ENCODE measurements at regions not wholly inside any gene's neighbourhood (a gene's known extent, or its start where the extent isn't known, plus 50 kb on each side); places are given as distances from the start of the nearest gene placed in this dataset.
"Not testable (repeated sequence)": the region's sequence is repeated elsewhere in the genome, so short reads cannot be mapped to it uniquely, and the experiment has no call there.

DNA sequence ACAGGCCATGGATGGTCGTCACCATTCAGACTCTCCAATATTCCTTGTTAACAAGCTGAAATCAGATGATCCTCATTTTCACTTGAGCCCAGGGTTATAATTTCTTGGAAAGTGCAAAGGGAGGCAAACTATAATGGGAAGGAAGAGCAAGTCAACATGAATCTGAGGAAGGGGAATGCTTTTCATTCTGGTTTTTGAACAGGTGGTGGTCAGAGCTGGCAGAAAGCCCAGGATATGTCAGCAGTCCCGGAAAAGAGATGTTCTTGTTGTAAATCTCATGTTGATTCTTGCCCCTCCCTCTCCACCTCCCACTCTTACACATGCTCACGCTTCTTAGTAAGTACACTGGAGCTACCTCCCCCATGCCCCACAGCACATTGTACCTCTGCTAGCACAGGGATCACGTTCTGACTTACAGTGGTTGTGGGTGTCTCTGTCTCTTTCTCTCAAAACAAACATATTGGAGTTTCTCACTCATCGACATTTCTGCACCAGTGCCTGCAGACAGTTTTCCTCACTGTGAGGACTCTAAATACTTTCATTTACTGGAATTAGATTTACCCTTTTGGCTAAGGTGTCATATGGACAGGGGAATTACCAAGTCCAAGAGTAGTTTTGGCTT is 77.6 kb downstream of the XCL2 start:
- ChIA-PET POLR2A (no interaction called here), CTCF (interaction anchor here (1.0 to 1.1 kb wide), 2 partner anchors 54 to 123 kb away, joined by 3 to 4 read pairs; no protein-coding TSS in a partner anchor)

DNA sequence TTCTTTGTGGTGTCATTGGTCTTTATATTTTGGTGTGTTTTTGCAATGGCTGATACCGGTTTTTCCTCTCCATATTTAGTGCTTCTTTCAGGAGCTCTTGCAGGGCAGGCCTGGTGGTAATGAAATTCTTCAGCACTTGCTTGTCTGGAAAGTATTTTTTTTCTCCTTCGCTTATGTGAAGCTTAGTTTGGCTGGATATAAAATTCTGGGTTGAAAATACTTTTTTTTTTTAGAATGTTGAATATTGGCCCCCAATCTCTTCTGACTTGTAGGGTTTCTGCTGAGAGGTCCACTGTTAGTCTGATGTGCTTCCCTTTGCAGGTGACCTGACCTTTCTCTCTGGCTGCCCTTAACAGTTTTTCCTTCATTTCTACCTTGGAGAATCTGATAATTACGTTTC is 82.7 kb downstream of the XCL2 start:
- POLR2A ChIA-PET, CTCF ChIA-PET: not testable (repeated sequence)

DNA sequence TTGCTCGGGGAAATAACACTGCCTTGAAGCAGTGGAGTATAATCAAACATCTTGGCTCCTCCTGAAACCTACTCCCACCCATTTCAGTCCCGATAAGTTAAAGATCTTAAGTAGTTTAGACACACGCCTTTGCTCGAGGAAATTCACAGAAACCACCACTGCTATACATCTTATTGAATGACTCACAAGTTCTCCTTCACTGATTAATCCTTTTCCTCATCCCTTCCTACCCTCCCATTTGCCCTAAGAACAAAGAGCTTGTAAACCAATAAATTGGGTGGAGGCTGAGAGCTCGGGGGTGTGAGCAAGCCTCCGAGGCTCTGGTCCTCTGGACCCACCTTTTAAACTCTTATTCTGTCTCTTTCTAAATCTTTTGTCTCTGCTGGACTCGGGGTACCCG is 86.5 kb downstream of the XCL2 start:
- CTCF ChIA-PET: interaction anchor here (1.2 kb wide), 1 partner anchor 18 kb away, joined by 4 read pairs; no protein-coding TSS in a partner anchor
- POLR2A ChIA-PET: not testable (repeated sequence)

DNA sequence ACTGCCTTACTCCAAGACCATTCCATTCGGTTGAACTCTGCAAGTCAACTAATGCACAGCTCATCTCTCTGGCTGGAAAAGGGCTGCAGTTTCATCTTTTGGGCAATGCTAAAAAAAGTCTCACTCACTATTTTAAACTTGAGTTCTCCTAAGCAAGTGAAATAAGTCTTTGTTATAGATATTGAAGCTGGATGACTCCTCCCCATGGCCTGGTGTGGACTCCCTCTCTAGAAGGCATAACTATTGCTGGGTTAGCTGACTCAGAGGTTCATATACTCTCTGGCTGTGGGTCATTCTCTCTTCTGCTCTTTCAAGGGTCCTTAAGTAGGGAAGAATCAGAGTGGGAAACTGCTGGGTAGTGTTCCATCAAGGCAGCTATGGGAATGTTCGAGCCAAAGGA is 88.0 kb downstream of the XCL2 start:
- ChIA-PET POLR2A (no interaction called here), CTCF (no interaction called here)

DNA sequence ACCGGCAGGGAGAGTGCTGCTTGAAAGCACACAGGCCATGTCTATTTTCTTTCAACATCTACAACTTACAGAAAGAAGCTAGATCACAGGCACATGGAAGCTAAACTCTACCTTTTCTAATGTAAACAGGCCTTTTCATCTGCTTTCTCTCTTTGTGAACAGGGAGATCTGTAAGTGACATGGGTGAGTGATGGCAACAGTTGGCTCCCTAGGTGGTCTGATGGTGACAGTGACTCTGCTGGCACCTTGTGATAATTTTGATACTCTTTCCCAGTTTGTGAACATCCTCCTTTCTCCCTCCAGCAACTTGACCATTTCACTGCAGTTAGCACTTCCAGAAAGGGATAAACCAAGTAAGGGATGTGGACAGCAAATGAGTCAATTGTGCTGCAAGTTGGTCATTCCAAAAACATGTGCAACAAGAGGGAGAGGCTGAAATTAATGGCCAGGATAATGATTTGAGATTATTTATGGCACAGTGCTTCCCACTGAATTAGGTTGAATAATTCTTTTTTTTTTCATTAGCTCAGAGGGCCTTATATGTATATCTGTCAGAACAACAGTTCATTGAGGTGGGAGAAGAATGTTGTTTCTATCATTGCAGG is 89.5 kb downstream of the XCL2 start:
- CTCF ChIA-PET: no interaction called here
- POLR2A ChIA-PET: no interaction called here

DNA sequence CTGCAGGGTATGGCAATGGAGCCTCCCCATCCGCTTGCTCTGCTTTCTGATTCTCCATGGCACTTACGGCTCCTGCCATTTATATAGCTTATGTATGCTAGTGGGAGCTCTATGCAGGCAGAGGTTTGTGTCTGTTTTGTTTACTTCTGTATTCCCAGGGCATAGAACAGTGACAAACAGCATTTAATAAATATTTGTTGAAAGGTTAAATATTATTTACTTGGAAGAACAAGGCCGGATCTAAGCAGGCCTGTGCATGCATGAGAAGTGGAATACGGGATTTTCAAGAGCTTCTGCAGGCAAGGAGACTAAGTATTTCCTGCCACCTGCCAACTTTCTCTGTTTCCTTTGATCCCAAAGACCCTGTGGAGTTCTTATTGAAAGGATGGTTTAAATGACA is 90.7 kb downstream of the XCL2 start:
- CTCF ChIA-PET: interaction anchor here (1.3 to 1.6 kb wide), 3 partner anchors 10 to 151 kb away, joined by 3 read pairs; no protein-coding TSS in a partner anchor
- POLR2A ChIA-PET: no interaction called here

DNA sequence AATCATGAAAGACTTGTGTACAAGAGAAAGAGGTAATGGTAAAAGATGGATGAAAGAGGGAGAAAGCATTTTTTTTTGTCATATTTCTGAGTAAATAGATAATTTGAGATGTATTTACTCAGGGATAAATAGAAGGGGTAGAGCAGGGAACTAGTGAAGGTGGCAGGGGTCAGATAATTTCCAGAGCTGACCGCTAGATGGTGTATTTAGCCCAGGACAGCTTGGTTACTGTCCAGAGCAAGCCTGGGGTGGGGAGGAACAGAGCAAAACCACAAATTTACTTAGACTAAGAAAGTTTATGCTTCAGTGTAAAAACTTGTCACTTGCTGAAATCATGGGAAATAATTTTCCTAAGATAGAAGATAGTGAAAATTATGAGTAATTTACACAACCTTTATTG is 91.5 kb downstream of the XCL2 start:
- ChIA-PET POLR2A (no interaction called here), CTCF (interaction anchor here (1.3 to 1.6 kb wide), 3 partner anchors 9 to 151 kb away, joined by 3 read pairs; no protein-coding TSS in a partner anchor)

DNA sequence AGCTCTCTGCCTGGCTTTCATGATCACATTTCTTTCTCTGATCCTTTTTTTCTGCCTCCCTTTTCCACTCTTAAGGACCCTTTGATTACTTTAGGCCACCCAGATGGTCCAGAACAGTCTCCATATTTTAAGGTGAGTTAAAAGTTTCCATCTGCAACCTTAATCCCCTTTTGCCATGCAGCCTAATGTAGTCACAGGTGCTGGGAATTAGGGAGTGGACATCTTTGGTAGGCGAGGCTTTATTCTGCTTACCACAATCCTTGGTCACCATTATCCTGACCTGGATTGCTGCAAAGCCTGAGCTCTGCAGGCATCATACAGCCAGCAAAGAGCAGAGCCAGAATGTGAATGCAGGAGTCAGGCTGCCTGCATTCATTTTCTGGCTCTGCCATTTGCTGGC is 95.9 kb downstream of the XCL2 start:
- ChIA-PET POLR2A (no interaction called here), CTCF (no interaction called here)

DNA sequence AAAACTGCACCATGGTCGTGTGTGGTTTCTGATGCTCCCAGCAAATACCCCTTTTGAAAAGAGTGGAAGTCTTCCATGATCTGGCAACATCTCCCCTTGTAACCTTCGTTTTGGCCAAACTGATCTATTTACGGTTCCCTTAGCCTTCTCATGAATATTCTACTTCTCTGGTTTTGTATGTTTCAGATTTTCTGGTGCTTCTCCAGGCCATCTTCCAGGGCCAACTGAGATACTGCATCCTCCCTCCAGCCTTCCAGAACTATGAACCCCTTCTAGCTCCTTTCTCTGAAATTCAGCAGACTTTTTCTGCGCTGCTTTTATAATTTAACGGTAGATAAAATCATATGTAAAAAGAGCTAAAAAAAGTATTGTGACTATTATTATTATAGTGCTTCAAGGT is 97.7 kb downstream of the XCL2 start:
- ChIA-PET POLR2A (no interaction called here), CTCF (interaction anchor here (0.6 to 0.7 kb wide), 2 partner anchors 19 to 58 kb away, joined by 3 read pairs; no protein-coding TSS in a partner anchor)

DNA sequence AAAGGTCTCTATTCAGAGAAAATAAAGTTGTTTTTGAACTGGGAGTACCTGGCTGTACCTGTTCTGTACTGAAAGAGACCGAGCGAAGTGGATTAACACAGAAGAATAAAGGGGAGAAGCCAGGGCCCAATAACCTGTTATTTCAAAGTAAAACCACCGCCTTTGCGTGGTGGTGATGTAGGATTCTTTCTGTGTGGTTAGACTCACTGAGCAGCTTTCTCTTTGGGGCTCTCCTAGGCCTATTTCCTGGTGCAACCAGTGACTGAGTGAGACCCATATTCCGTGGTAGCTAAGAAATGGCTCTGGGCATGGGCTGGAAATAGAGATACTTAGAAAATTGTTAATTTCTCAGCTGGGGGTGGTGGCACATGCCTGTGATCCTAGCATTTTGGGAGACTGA is 99.9 kb downstream of the XCL2 start:
- CTCF ChIA-PET: interaction anchor here (0.8 to 1.6 kb wide), 3 partner anchors 9 to 103 kb away, joined by 3 to 4 read pairs (median 3); no protein-coding TSS in a partner anchor
- POLR2A ChIA-PET: no interaction called here

DNA sequence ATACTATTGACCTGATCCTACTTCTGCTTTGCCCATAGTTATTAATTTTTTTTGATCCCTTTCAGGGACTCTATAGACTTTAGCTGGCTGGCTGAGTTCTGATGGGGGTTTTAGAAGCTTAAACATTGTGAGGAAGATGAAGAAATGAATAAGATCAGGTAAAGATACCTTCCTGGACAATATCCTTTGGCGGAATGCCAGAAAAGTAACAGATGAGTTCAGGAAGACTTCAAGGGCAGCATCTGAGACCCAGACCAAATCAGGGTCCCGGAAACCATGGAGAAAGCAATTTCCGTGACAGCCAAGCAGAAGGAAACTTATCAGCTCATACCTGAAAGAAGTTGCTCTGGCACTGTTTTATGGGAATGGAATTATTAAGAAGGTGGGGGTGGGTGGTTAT is 100.4 kb downstream of the XCL2 start:
- CTCF ChIA-PET: interaction anchor here (0.8 to 1.6 kb wide), 3 partner anchors 9 to 102 kb away, joined by 3 to 4 read pairs (median 3); no protein-coding TSS in a partner anchor

DNA sequence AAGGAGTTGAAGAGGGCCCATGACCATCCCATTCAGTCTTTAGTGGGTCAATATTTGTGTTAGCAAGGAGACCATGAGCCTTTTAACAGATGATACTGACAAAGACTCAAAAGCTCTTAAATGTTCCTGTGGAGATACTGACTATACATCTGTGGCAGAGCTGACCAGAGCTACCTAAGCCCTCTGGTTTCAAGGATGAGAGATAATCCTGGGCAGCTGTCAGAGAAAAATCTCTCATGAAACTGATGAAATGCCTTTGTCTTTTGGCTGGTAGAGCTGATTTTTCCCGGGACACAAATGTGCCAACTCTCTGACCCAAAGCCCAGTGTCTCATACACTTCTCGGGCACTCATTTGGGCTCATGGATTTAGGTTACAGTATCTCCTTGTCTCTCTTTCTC is 100.9 kb downstream of the XCL2 start:
- CTCF ChIA-PET: interaction anchor here (0.8 to 1.6 kb wide), 3 partner anchors 10 to 102 kb away, joined by 3 to 4 read pairs (median 3); no protein-coding TSS in a partner anchor
- POLR2A ChIA-PET: no interaction called here

More for the DNA sequence above, 100.4 kb downstream of the XCL2 start:
- POLR2A ChIA-PET: no interaction called here

DNA sequence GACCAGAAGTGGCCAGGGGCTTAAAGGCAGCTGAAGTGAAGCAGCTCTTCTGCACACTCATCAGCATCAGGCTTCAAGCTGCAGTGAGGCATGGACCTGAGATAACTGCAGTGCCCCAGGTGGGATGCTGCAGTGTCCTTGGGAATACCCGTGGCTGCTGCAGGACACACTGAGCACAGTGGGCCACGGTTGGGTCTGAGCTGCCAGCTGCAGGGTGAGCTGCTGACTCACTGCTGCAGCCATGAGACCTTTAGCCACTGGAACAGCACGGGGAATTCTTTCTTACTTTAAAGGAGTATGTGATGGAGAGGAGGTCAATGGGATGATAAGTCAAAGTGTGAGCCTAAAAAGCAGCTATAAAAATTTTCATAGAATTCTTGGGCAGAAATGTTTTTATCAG is 102.1 kb downstream of the XCL2 start:
- ChIA-PET POLR2A (no interaction called here), CTCF (interaction anchor here (1.9 to 2.7 kb wide), 2 partner anchors 99 to 162 kb away, joined by 10 to 18 read pairs; no protein-coding TSS in a partner anchor)

DNA sequence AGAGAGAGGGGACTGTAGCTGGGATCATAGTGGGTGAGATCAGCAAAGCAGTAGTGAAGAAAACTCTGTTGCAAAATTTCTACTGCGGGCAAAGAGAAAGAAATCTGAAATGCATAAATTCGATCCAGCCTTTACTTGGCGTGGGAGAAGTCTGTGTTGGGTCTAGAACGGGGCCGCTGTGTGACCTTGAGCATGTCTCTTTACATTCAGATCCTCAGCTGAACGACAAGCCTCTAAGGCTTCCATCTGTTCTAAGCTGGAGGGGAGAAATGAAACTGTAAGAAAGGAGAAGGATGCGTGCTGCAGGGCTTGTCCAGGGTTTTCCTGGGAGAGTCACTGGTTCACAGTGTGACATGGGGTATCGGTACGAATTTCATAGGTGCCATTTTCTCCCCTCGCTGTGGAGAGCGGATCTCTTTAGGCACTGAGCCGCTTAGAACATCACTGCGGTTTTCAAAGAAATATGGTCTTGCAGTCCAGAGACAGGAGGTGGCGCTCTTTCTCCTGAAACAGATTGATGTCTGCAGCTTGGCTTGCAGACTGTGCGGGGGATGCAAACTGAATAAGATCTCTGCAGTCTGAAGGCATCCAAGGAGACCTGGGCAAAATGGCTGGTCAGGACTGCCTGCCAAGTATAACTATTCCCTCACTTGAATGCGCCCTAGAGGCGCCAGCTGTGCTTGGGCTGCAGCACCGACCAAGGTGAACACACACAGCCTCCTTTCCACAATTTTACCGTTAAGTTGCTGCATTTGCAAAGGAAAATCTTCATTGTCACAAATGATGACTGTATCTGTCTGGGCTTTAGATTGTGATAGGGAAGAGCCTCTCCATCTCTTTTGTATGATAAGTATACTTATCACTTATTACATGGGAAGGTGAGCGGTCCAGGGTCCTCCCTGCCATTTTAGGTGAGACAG is 104.1 kb downstream of the XCL2 start:
- ChIA-PET CTCF (interaction anchor here (0.8 to 2.7 kb wide), 10 partner anchors 10 to 164 kb away, joined by 3 to 18 read pairs (median 4); no protein-coding TSS in a partner anchor), POLR2A (no interaction called here)

DNA sequence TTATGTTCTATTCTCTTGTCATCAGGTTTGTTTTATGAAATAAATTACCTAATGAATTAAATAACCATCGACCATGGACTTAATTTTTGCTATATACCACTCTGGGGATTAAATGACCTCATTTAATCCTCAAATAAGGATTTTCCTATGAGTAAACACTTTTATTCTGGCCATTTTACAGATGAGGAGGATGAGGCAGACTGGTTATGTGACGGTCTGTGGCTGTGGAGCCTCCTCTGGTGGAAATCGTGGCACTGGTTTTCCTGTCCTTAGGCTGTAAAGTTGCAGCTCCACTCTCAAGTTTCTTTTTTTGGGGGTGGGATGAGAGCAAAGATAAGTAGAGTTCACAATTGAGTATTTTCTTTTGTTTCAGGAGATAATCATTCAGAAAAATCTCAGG is 105.2 kb downstream of the XCL2 start:
- POLR2A ChIA-PET: no interaction called here

DNA sequence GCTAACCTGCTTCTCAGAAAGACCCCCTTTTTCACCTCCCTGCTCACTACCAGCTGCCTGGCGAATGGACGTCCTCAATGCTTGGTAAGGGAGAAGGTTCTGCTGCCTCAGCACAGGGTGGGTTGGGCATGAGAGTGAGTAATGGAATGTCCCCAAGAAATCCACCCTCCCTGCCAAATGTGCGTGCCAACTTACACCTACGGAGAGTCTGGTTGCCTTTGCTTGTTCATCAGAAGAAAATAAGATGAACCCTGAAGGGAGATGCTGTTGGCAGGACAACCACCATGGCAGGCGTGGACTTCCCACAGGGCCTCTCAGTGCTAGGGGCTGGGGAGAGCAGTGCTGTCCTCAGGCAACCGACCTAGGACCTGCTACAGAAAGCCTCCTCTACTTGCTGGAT is 106.0 kb downstream of the XCL2 start:
- ChIA-PET POLR2A (no interaction called here), CTCF (interaction anchor here (2.4 kb wide), 1 partner anchor 95 kb away, joined by 11 read pairs; no protein-coding TSS in a partner anchor)

More for the DNA sequence above, 105.2 kb downstream of the XCL2 start:
- CTCF ChIA-PET: interaction anchor here (0.8 to 1.8 kb wide), 5 partner anchors 19 to 165 kb away, joined by 3 to 8 read pairs (median 4); no protein-coding TSS in a partner anchor

DNA sequence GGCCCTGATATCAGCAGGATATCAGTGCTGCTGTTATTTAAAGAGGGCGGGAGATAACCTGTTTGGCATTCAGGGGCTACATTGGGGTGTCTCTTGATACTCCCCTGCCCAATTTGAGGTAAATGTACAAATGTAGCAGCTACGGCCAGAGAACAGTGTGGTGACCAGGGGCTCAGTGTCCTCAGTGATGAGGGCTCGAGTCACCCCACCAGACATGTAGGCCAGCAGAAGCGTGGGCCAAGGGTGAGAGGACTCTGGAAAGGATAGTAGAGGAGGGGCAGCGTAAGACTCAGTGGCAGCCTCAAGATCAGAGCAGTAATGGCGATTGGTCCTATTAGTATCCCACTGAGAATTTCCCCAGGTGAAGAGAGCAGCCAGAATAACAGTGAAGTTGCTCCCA is 108.4 kb downstream of the XCL2 start:
- POLR2A ChIA-PET: no interaction called here
- CTCF ChIA-PET: interaction anchor here (2.4 kb wide), 1 partner anchor 93 kb away, joined by 11 read pairs; no protein-coding TSS in a partner anchor

DNA sequence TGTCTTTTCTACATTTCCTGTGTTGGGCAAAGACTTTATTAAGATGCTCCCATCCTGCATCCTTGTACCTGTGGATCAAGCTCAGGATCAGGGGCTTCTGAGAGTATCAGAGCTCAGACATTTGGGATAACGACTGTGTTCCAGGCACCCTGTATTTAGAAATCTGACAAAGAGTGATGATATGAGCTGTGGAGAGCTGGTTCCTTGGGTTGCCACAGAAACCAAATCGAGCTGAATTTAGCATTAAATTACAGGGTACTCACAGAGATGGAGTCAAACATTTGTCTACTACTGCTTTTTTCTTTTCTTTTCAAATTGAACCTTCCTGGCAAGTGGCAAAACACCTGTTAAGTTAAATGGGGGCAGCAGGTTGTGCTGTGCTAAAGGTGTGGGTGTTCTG is 110.6 kb downstream of the XCL2 start:
- ChIA-PET CTCF (interaction anchor here (0.8 kb wide), 1 partner anchor 119 kb away, joined by 3 read pairs; no protein-coding TSS in a partner anchor), POLR2A (no interaction called here)

DNA sequence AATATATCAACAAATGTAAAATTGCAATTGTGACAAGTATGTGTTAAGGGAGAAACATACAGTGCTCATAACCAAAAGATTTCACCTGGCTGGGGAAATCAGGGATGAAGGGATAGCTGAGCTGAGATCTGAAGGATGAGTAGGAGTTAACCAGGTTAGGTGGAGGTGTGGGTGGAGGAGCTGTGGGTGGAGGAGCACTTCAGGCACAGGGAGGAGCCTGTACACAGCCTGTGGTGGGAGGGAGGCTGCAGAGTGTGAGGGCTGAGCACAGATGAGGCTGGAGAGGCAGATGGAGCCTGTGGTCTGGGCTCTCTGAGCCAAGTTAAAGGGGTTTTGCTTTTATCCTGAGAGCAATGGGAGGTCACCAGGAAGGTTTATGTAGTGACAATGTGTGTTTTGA is 111.9 kb downstream of the XCL2 start:
- CTCF ChIA-PET: interaction anchor here (1.0 kb wide), 1 partner anchor 89 kb away, joined by 3 read pairs; no protein-coding TSS in a partner anchor
- POLR2A ChIA-PET: interaction anchor here (0.6 to 0.7 kb wide), 2 partner anchors 188 to 325 kb away, joined by 4 to 5 read pairs; no protein-coding TSS in a partner anchor

DNA sequence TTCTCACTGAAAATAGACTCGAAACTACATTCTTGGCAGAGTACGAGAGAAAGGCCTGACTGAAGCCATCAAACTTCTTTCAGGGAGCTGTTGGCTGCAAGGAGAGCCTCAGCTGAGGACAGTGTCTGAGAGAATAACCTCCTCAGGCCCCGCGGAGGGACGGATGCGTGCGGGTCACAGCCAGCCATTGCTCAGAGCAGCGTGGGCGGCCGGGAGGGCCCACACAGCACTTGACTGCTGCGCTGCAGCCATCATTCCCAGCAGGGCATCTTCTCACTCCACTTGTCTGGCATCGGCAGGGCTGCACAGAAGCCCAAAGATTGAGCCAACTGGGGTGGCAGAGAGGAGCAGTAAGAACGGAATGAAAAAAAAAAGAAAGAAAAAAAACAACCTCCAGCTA is 113.5 kb downstream of the XCL2 start:
- CTCF ChIA-PET: interaction anchor here (1.1 kb wide), 1 partner anchor 9 kb away, joined by 4 read pairs; no protein-coding TSS in a partner anchor
- POLR2A ChIA-PET: no interaction called here

Measured in activated CD8-positive, alpha-beta memory T cell treated with anti-CD3 and anti-CD28 coated beads for 36 hours (primary cell).